ENCODE measurements at regions not wholly inside any gene's neighbourhood (a gene's known extent, or its start where the extent isn't known, plus 50 kb on each side); places are given as distances from the start of the nearest gene placed in this dataset.

- no peak overlapping the region for H3K27ac ChIP-seq
- no peak for ATAC-seq
- no peaks in the 10 kb centered on the region for H3K27me3 ChIP-seq (ENCODE audit: insufficient read depth in 3 of 3, low read length in 2 of 3)
- no peak for DNase-seq
- H3K36me3 ChIP-seq (ENCODE audit: insufficient read depth in 1 of 2, low read depth in 1 of 2), result no peaks in the 10 kb centered on the region
- intact Hi-C loops (cut with DNase I), result no loop called here
- no peaks in the 10 kb centered on the region for H3K4me1 ChIP-seq
- H3K9me3 ChIP-seq, result no peaks in the 10 kb centered on the region
- H3K4me3 ChIP-seq, result no peak overlapping the region
- 87 to 94% (median 90%) methylated on average over 6 of the region's 6 CpGs for WGBS, 3 donors
- TF ChIP-seq, protein P1, sequence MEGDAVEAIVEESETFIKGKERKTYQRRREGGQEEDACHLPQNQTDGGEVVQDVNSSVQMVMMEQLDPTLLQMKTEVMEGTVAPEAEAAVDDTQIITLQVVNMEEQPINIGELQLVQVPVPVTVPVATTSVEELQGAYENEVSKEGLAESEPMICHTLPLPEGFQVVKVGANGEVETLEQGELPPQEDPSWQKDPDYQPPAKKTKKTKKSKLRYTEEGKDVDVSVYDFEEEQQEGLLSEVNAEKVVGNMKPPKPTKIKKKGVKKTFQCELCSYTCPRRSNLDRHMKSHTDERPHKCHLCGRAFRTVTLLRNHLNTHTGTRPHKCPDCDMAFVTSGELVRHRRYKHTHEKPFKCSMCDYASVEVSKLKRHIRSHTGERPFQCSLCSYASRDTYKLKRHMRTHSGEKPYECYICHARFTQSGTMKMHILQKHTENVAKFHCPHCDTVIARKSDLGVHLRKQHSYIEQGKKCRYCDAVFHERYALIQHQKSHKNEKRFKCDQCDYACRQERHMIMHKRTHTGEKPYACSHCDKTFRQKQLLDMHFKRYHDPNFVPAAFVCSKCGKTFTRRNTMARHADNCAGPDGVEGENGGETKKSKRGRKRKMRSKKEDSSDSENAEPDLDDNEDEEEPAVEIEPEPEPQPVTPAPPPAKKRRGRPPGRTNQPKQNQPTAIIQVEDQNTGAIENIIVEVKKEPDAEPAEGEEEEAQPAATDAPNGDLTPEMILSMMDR (IDR thresholded peaks at IDR 0.05), result no peak
These were observed 129.0 kb upstream of the NFIB start for GRCh38 chr9:14442956-14443355.

GRCh38 chr9:14441976-14442651 is 128.2 kb upstream of the NFIB start:
- no peak overlapping the region for H3K4me3 ChIP-seq
- no peaks in the 10 kb centered on the region for H3K27me3 ChIP-seq (ENCODE audit: insufficient read depth in 3 of 3, low read length in 2 of 3)
- ATAC-seq (no peak), DNase-seq (no peak)
- H3K4me1 ChIP-seq, result no peaks in the 10 kb centered on the region
- TF ChIP-seq, protein P1 (IDR thresholded peaks at IDR 0.05), result no peak
- H3K9me3 ChIP-seq, result no peaks in the 10 kb centered on the region
- intact Hi-C loops (cut with DNase I), result no loop called here
- 89 to 90% (median 90%) methylated on average over 10 of the region's 10 CpGs for WGBS, 3 donors
- H3K27ac ChIP-seq, result no peak overlapping the region
- no peaks in the 10 kb centered on the region for H3K36me3 ChIP-seq (ENCODE audit: insufficient read depth in 1 of 2, low read depth in 1 of 2)

DNA sequence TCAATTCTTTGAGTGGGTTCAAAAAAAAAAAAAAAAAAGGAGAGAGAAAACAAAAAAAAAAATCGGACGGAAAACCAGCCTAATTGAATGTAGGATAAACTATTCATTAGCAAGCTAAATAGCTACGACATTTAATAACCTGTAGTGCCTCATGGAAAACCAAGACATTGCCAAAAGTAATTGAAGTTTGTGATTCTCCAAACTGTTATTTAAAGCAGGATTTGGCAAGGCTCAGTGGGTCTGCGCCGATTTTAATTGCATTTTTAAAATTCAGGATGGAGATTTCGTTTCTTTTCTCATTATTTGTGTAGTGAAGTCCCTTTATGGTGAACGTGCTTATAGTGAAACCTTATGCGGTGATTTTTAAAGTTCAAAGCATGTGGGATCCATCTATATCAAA is 127.2 kb upstream of the NFIB start:
- H3K9me3 ChIP-seq, result no peaks in the 10 kb centered on the region
- H3K4me1 ChIP-seq, result peaks cover 4% of the 10 kb centered on the region
- H3K4me3 ChIP-seq, result no peak overlapping the region
- TF ChIP-seq, protein P1 (IDR thresholded peaks at IDR 0.05), result no peak
- DNase-seq, result no peak
- intact Hi-C loops (cut with DNase I), result no loop called here
- H3K27me3 ChIP-seq (ENCODE audit: insufficient read depth in 3 of 3, low read length in 2 of 3), result no peaks in the 10 kb centered on the region
- H3K27ac ChIP-seq, result no peak overlapping the region
- WGBS, 3 donors, result 83 to 86% (median 84%) methylated on average over 8 of the region's 8 CpGs
- ATAC-seq, result no peak
- no peaks in the 10 kb centered on the region for H3K36me3 ChIP-seq (ENCODE audit: insufficient read depth in 1 of 2, low read depth in 1 of 2)

DNA sequence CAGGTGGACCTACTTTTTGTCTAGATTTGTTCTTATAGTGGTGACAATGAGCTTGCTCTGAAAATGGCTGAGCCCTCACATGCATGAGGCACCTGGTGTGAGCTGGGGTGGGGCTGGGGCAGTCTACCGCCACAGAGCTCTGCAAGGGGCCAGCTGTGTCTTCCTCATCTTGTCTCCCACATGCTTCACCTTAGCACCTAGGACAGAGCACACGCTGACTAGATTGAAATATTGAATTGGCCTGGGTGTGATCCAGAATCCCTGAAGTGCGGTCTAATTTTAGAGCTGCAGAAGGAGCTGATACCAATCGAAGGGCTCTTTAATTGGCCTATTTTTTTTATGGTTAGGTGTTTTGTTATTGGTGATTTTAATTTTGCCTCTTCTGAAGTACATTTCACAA is 126.1 kb upstream of the NFIB start:
- Histone ChIP-seq H3K36me3 (ENCODE audit: insufficient read depth in 1 of 2, low read depth in 1 of 2) (no peaks in the 10 kb centered on the region), H3K27ac (no peak overlapping the region), H3K9me3 (no peaks in the 10 kb centered on the region), H3K4me1 (peaks cover 6% of the 10 kb centered on the region), H3K4me3 (no peak overlapping the region), H3K27me3 (ENCODE audit: insufficient read depth in 3 of 3, low read length in 2 of 3) (no peaks in the 10 kb centered on the region)
- no peak for DNase-seq
- TF ChIP-seq, protein P1 (IDR thresholded peaks at IDR 0.05), result no peak
- 67 to 79% (median 74%) methylated on average over 4 of the region's 4 CpGs for WGBS, 3 donors
- intact Hi-C loops (cut with DNase I), result no loop called here
- no peak for ATAC-seq

DNA sequence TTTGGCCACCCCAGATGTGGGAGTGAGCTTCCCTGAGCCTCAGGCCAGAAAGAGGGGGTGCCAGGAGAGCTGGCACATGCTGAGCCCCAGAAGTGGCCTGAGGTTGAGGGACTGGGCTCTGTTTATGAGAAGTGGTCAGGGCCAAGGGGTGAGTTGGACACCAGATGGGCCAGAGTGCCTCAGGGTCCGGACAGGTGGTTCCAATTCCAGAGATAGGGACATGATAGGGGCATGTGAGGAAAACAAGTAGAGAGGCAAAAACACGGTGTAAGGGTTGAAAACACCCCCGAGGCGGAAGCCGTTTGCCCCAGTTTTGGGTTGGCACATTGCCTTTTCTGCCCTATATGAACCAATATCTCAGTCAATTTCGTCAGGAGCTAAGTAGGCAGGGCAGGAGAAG is 125.6 kb upstream of the NFIB start:
- intact Hi-C loops (cut with DNase I), result loop anchor here in 1 of 2 donors (10.0 kb wide), 1 partner anchor 325 kb away; no protein-coding TSS in a partner anchor
- ATAC-seq, result no peak

More for the DNA sequence above, 125.6 kb upstream of the NFIB start:
- H3K9me3 ChIP-seq, result no peaks in the 10 kb centered on the region
- TF ChIP-seq, protein P1 (IDR thresholded peaks at IDR 0.05), result no peak
- no peak for DNase-seq
- no peaks in the 10 kb centered on the region for H3K27me3 ChIP-seq (ENCODE audit: insufficient read depth in 3 of 3, low read length in 2 of 3)
- no peak overlapping the region for H3K4me3 ChIP-seq
- no peak overlapping the region for H3K27ac ChIP-seq
- no peaks in the 10 kb centered on the region for H3K36me3 ChIP-seq (ENCODE audit: insufficient read depth in 1 of 2, low read depth in 1 of 2)
- H3K4me1 ChIP-seq, result peaks cover 9% of the 10 kb centered on the region
- 81 to 96% (median 86%) methylated on average over 6 of the region's 6 CpGs for WGBS, 3 donors

Measured in psoas muscle (tissue), 7 donors.